IMR-90 (cell line): ENCODE measurements at regions not wholly inside any gene's neighbourhood (a gene's known extent, or its start where the extent isn't known, plus 50 kb on each side); places are given as distances from the start of the nearest gene placed in this dataset.

Experiments
- ATAC-seq: fragments of 200-7000 bp; cut with Tn5 transposase; 2 replicates; pipeline ENCODE4 v1.9.1; 2020; ENCODE audit warnings: low read depth, mild to moderate bottlenecking, moderate library complexity
- BruUV-seq: library from RNA; stranded (reverse); fragments of 400-500 nt; replicated peaks from 2 replicates; lab custom pipeline; 2021; lab: Mats Ljungman, UMichigan
- CTCF ChIA-PET: fragments of 300-600 bp; formaldehyde crosslinking; extraction: SDS; loops from one replicate; lab custom pipeline; 2021; ENCODE audit warnings: antibody characterized with exemption; lab: Yijun Ruan, JAX
- POLR2A ChIA-PET: fragments of 300-600 bp; sonication (Branson Sonifier 250); formaldehyde crosslinking; loops from one replicate; lab custom pipeline; 2022; ENCODE audit warnings: antibody characterized with exemption; ENCODE audit not compliant: unreplicated experiment; lab: Charles Lee
- DNase-seq: peaks from one replicate; pipeline ENCODE4 v3.0.0; 2013
- H2AFZ ChIP-seq: replicated peaks from 2 replicates; pipeline ENCODE3; 2013; ENCODE audit warnings: low read length, mild to moderate bottlenecking; ENCODE audit not compliant: poor library complexity
- H2AK5ac ChIP-seq: 2 replicates; pipeline ENCODE4 v1.6.1; 2013; ENCODE audit warnings: low read depth, low read length, inconsistent platforms
- H2AK9ac ChIP-seq: replicated peaks from 2 replicates; pipeline ENCODE3; 2013; ENCODE audit warnings: mild to moderate bottlenecking, low read depth, low read length, moderate library complexity; ENCODE audit not compliant: poor library complexity
- H2BK120ac ChIP-seq: 2 replicates; pipeline ENCODE4 v1.6.1; 2013; ENCODE audit warnings: low read depth, low read length, inconsistent platforms
- H2BK15ac ChIP-seq: 3 replicates; pipeline ENCODE4 v1.6.1; 2013; ENCODE audit warnings: low read depth, low read length, inconsistent platforms
- H2BK20ac ChIP-seq: 2 replicates; pipeline ENCODE4 v1.6.1; 2013; ENCODE audit warnings: low read depth, mild to moderate bottlenecking, inconsistent platforms, low read length, moderate library complexity
- H2BK5ac ChIP-seq: 2 replicates; pipeline ENCODE4 v1.6.1; 2013; ENCODE audit warnings: mild to moderate bottlenecking, low read depth, low read length, inconsistent platforms; ENCODE audit not compliant: poor library complexity, severe bottlenecking
- H3K14ac ChIP-seq: replicated peaks from 2 replicates; pipeline ENCODE4 v1.6.1; 2013; ENCODE audit warnings: low read depth, low read length, inconsistent platforms
- H3K18ac ChIP-seq: 2 replicates; pipeline ENCODE4 v1.6.1; 2013; ENCODE audit warnings: low read depth, low read length, control low read depth
- H3K23ac ChIP-seq: 2 replicates; pipeline ENCODE4 v1.6.1; 2013; ENCODE audit warnings: low read depth, low read length, inconsistent platforms
- H3K27ac ChIP-seq: 2 replicates; pipeline ENCODE4 v1.5.1; 2013; ENCODE audit warnings: mild to moderate bottlenecking, control low read depth, low read length; ENCODE audit not compliant: insufficient read depth
- H3K27me3 ChIP-seq: 2 replicates; pipeline ENCODE4 v1.6.1; 2013; ENCODE audit warnings: low read length; ENCODE audit not compliant: control insufficient read depth, insufficient read depth
- H3K36me3 ChIP-seq: 2 replicates; pipeline ENCODE4 v1.6.1; 2013; ENCODE audit warnings: low read length, mixed read lengths; ENCODE audit not compliant: control insufficient read depth, insufficient read depth
- H3K4ac ChIP-seq: 2 replicates; pipeline ENCODE4 v1.6.1; 2013; ENCODE audit warnings: low read depth, low read length, inconsistent platforms
- H3K4me1 ChIP-seq: 2 replicates; pipeline ENCODE4 v1.6.1; 2013; ENCODE audit warnings: low read length, mixed read lengths; ENCODE audit not compliant: control insufficient read depth, insufficient read depth
- H3K4me2 ChIP-seq: 2 replicates; pipeline ENCODE4 v1.6.1; 2013; ENCODE audit warnings: low read depth, mild to moderate bottlenecking, control low read depth, low read length, moderate library complexity
- H3K4me3 ChIP-seq: 2 replicates; pipeline ENCODE4 v1.5.1; 2013; ENCODE audit warnings: low read depth, mild to moderate bottlenecking, control low read depth, low read length, moderate library complexity; ENCODE audit not compliant: insufficient read depth
- H3K56ac ChIP-seq: 2 replicates; pipeline ENCODE4 v1.6.1; 2013; ENCODE audit warnings: low read length, inconsistent platforms; ENCODE audit not compliant: insufficient read depth; ENCODE audit errors: extremely low read depth
- H3K79me1 ChIP-seq, 2 experiments: 2 replicates each; pipeline ENCODE4 v1.6.1; 2013; ENCODE audit warnings: low read length in 2 of 2, inconsistent platforms in 1 of 2, low read depth in 1 of 2
- H3K9ac ChIP-seq: 2 replicates; pipeline ENCODE4 v1.6.1; 2013; ENCODE audit warnings: low read depth, low read length, control low read depth
- H3K9me1 ChIP-seq: 2 replicates; pipeline ENCODE4 v1.6.1; 2013; ENCODE audit warnings: low read length, inconsistent platforms; ENCODE audit not compliant: insufficient read depth
- H3K9me3 ChIP-seq: 2 replicates; pipeline ENCODE4 v1.6.1; 2013; ENCODE audit warnings: low read length; ENCODE audit not compliant: control insufficient read depth, insufficient read depth
- H4K20me1 ChIP-seq: 2 replicates; pipeline ENCODE4 v1.6.1; 2013; ENCODE audit warnings: low read length, inconsistent platforms; ENCODE audit not compliant: insufficient read depth
- H4K5ac ChIP-seq: 2 replicates; pipeline ENCODE4 v1.6.1; 2013; ENCODE audit warnings: mild to moderate bottlenecking, low read depth, low read length, control low read depth
- H4K8ac ChIP-seq, 2 experiments: 2 replicates each; pipeline ENCODE4 v1.6.1; 2013; ENCODE audit warnings: low read depth in 2 of 2, low read length in 2 of 2, control low read depth in 1 of 2, inconsistent platforms in 1 of 2
- H4K91ac ChIP-seq: 2 replicates; pipeline ENCODE4 v1.6.1; 2013; ENCODE audit warnings: low read depth, low read length, inconsistent platforms; ENCODE audit not compliant: insufficient read depth
- MAFK ChIP-seq: IDR thresholded peaks from 2 replicates; pipeline ENCODE4 v1.6.1; 2012; ENCODE audit warnings: low read depth, low read length, improper control_type of control experiment
- RCOR1 ChIP-seq: IDR thresholded peaks from 2 replicates; pipeline ENCODE4 v1.6.1; 2012; ENCODE audit warnings: mild to moderate bottlenecking, low read length, improper control_type of control experiment; ENCODE audit not compliant: insufficient replicate concordance
- WGBS, 2 experiments: methylation state at CpG; one replicate each; pipeline versions ENCODE4 v1.1.5 to v1.1.7; 2013; ENCODE audit warnings: missing lambda C conversion rate in 2 of 2; ENCODE audit not compliant: insufficient read length in 1 of 2; ENCODE audit errors: extremely low coverage in 2 of 2; 5-methylcytosine and 5-hydroxymethylcytosine counted together
- dilution Hi-C: fragments of 300-500 bp; cut with HindIII; formaldehyde crosslinking; loops from one replicate; pipeline ENCODE4 v1.14.3; 2018; ENCODE audit warnings: low sequenced_read_pairs; ENCODE audit not compliant: unreplicated experiment
- in situ Hi-C: fragments of 300-500 bp; cut with MboI; formaldehyde crosslinking; loops from 3 replicates; pipeline ENCODE4 v1.14.3; 2019; ENCODE audit warnings: low sequenced_read_pairs, inconsistent platforms, mixed read lengths
- intact Hi-C: fragments of 100-400 bp; cut with micrococcal nuclease; formaldehyde crosslinking; loops from 2 replicates; pipeline ENCODE4 v1.10.0; 2022

DNA sequence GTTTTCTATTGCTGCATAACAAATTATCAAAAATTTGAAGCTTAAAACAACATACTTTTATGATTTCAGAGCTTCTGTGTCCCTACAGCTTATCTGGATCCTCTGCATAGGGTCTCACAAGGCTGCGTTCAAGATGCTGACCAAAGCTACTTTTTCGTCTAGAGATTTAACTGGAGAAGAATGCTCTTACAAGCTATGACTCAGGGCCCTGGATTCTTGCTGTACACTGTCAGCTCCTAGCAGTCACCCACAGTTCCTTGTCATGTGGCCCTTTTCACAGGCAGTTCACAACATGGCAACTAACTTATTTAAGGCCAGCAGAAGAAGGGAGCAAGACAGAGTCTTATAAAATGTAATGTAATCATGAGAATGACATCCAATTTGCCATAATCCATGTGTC is 70.8 kb upstream of the FAM174A start:
- Histone ChIP-seq H3K4ac (no peak overlapping the region), H3K18ac (no peak overlapping the region), H3K9ac (no peak overlapping the region), H2AK9ac (no peak overlapping the region), H3K4me1 (no peaks in the 10 kb centered on the region), H2AK5ac (no peak overlapping the region), H3K27ac (no peak overlapping the region), H3K79me1 (no peaks in the 10 kb centered on the region), H3K56ac (no peak overlapping the region), H3K9me1 (no peaks in the 10 kb centered on the region), H3K9me3 (no peaks in the 10 kb centered on the region), H4K5ac (no peak overlapping the region), H3K4me2 (no peak overlapping the region), H3K36me3 (no peaks in the 10 kb centered on the region), H4K20me1 (no peaks in the 10 kb centered on the region), H3K27me3 (no peaks in the 10 kb centered on the region), H2BK15ac (no peak overlapping the region), H2BK20ac (no peak overlapping the region), H2BK5ac (no peak overlapping the region), H3K4me3 (no peak overlapping the region), H2BK120ac (no peak overlapping the region), H2AFZ (no peak overlapping the region), H3K23ac (no peak overlapping the region), H4K8ac (no peak overlapping the region), H4K91ac (no peak overlapping the region), H3K14ac (no peak overlapping the region)
- intact Hi-C loops, result no loop called here
- dilution Hi-C loops, result no loop called here
- no CpG with 5 or more reads among the region's 2 CpGs for WGBS, 2 experiments
- peak; percentile 71 for DNase-seq
- peak; percentile 24; the same call in 1 of the 2 replicates for TF ChIP-seq MAFK
- TF ChIP-seq RCOR1, result no peak
- POLR2A ChIA-PET, result no interaction called here
- peak; percentile 83 for ATAC-seq
- no TSS peak for BruUV-seq
- CTCF ChIA-PET, result no interaction called here
- in situ Hi-C loops, result no loop called here
